ENCODE measurements at regions not wholly inside any gene's neighbourhood (a gene's known extent, or its start where the extent isn't known, plus 50 kb on each side); places are given as distances from the start of the nearest gene placed in this dataset.

DNA sequence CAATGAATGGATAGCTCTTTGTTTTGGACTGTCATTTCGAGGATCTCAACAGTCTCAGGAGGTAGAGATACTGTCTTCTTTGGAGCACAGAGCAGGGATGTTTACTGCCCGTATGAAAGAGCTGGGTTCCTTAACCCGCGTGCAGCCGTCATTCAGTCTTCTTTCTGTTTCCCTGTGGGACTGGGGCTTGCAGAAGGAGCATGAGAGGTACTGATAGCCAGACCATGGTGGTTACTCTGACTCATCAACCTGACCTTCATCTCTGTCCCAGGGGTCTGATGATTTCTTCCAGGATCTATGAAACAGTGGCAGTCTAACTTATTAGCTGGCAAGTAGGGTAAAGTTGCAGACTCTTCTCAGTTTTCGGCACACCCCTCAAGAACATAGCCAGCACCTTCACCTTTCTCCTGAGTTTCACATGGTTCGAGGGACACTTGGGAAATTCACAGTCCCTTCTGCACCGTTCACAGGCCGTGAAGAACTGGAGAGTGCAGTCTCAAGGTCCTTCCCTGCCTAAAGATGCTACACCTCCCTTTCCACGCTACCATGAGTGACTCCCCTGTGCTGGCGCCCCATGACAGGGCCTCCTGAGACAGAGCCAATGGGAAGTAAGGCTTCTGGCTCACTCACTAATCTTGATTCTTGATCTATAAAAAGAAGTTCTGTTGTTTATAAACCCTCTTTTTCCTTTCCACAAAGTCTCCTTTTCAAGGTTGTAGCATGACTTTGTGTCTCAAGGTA is 226.2 kb downstream of the MC4R start:
- DNase-seq (ENCODE audit: low read depth): no peak

DNA sequence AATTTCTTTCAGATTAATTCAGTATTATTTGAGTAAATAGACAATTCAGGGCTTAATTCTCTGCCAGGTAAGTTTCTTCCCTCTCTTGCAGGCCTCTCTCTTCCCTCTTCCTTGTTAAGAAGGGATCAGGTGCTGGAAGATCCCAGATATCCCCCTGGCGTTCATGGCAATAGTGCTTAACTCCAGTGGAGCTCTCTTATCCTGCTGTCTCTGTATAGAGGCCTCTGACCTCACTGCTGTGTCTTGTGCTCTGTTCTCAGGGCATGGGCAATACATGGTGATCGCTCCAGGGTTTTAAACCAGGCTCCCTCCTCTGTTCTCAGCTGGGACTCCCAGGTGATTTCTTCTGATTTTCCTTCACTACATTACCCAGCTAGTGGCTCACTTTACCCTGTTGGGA is 226.8 kb downstream of the MC4R start:
- DNase-seq (ENCODE audit: low read depth): no peak

DNA sequence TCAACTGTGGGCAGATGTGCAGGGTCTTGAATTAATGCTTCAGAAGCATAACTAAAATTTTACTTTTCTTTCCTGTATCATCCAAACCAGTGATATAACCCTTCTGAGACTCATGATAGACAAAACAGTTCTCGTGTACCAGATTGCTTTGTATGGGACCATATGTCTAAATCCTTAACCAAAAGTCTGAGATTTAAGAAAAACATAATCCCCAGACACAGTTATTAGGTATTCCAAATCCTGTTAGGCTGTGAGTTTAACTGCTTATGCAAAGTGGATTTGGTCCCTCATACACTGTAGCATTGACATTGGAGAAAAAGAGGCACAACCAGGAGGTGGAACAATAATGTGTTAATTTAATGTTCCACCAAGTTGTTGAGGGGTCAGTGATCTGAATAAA is 235.0 kb downstream of the PMAIP1 start:
- DNase-seq (ENCODE audit: low read depth): no peak

DNA sequence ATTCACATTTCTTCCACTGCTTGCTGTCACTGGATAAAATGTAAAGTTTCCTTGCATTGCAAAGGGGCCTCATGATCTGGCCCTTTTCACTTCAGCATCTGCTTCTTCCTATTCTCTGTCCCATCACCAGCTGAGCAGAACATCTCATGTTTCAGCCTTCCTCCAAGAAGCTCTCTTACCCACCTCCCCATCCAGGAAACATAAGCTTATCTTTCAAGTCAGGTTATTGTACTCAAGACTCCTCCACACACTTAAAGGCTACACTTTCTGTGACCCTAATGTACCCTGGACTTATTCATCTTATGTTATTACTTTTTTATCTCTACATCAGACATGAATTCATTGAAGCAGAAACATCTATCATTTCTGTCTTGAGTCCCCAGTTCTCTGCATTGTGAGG is 230.5 kb downstream of the PMAIP1 start:
- no peak for DNase-seq (ENCODE audit: low read depth)

DNA sequence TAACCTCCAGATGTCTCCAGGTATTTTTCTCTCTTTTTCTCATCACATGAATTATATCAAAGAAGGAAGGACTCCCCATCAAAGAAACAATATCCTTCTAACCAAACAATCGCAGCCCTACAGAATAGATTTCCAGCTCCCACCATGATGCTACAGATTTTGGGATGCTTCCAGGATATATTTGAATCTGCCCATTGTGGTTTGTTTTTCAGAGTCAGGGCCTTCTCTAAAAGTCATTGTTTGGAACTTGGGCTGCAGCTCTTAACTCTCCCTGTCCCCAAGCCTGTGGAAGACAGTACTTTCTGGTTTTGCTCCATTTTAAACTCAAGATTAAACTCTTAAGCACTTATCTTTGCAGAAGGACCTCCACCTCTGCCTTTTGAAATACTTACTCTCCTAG is 223.2 kb downstream of the PMAIP1 start:
- no peak for DNase-seq (ENCODE audit: low read depth)

DNA sequence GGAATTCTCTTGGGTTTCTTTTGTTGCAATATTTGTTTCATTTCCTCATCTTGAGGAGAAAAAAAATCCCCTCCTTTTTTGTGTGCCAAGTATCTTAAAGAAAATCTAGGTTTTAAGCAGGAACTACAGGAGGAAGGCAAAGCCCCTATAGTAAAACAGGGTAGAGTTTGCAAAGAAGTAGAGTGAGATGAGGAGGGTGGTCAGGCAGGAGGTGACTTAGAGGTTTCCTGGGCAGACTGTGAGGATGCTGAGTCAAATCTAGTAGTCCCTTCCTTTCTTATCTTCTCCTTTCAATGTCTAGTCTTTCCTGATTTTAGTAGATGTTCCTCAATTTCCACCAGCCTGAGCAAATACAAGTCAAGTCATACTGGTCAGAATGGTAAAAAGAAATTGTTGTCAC is 222.5 kb downstream of the PMAIP1 start:
- no peak for DNase-seq (ENCODE audit: low read depth)

DNA sequence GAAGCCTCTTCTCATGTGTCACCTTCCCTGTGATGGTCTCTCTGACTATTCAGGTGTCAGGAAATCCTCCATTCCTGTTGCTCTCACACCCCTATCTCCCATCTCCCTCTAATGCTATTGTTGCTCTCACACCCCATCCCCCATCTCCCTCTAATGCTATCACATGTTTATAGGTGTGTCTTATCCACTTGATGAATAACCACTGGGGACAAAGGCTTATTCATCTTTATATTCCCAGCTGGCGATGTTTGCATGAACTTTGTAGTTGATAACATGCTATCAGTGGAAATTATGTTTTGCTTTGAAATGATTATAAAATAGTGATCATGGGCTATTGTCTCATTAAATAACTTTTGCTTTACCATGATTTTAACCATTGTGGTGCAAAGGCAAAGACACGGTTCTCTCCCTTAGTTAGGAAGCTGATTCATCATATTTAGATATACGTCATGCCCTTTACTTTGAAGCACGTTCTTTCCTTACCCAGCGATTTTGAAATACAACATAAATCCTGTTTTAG is 220.5 kb downstream of the PMAIP1 start:
- no peak for DNase-seq (ENCODE audit: low read depth)

DNA sequence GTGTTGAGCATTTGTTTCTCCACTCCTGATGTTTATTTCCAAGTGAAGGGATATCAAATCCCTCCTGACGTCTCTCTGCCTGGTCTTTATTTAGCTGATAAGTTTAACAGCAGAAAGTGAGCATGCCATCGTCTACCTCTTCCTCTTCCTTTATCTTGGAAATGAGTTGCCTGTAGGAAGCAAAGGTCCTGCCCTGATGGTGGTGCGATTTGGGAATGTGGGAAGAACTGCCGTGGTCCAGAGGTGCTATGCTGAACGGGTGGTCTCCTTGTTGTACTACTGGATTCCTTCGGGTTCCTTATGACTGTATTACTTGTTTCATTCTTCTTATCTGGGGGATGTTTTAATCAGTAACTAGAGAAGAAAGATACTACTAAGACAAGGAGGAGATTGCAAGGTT is 217.5 kb downstream of the PMAIP1 start:
- DNase-seq (ENCODE audit: low read depth): no peak

DNA sequence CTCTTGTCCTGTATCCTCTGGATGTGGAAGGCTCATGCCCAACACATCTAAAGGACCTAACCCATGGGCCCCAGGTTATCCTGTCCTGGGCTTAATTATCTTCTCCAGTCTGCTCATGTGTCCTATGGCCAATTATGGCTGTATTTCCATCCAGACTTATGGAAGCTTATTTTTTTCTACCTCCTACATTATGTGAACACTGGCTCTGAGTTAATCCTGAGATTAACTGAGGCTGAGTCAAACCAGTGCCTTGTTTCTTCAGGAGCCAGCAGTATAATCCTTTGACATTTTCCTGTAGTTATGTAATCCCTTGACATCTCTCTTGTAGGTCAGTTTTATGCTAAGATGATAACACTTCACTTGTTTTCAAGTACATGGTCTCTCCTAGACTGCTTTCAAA is 213.6 kb downstream of the PMAIP1 start:
- DNase-seq (ENCODE audit: low read depth): no peak

DNA sequence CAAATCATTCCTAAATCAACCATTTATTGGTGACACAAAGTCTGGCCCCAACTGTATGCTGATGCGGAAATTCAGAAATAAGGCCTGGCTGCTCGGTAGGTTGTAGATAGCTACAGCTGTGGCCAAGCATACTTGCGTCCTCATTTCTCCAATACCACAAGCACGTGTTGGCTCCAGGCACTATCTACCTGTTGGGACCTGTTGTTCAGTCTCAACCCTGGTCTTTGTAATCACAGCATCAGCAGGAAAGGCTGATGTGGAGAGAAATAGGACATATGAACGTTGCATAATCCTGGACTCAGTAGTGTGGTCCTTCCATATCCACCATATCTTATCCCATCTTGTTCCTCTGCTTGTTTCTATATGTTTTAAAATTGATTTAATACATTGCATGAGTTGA is 212.6 kb downstream of the PMAIP1 start:
- DNase-seq (ENCODE audit: low read depth): no peak

DNA sequence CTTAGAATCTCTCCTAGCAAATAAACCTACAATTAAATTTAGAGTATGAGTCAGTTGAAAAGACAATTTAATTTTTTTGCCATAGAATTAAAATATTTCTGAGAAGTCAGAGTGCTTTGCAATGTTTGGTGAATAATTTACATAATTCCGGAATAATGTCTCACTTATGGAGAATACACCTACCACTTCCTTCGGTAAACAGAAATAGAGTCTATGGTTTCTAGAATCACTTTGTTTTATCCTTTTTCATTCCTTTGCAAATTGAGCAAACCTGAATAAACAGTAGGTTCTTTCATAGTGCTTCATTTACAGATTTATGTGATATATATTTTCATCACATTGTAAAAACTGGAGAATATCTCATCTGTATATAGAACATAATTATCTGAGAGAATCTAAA is 211.7 kb downstream of the PMAIP1 start:
- DNase-seq (ENCODE audit: low read depth): no peak

DNA sequence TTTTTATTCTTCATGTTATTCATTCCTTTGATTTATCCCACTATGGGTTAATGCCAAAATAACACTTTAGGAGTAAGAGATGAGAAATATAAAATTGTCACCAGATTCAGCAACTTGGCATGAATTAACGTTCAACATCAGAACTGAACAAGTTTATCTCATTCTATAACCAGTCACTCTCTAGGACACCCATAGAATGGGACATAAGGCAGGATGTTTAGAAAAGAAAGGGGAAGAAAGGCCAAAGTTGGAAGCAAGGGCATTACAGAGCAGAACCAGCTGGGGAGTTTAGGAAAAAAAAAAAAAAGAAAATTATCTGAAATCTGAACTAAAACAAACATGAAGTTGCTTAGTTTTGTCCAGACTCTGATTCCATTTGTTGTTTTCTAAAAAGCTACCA is 211.0 kb downstream of the PMAIP1 start:
- DNase-seq (ENCODE audit: low read depth): no peak

DNA sequence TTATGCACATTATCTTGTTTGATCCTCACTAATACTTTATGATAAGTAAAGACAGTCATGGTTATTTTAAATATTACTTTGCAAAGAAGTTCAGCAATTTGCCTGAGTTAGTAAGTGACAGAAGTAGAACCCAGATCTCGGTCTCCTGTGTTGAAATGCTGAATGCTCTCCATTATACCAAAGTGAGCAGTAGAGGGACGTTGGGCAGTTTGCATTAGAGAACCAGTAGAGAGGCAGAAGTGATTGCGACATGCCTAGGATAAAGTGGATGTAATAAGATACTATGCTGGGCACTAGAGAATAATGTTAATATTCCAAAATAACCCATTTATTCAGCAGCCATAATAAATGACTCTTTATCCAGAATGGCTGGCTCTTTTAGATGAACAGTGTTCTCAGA is 201.0 kb downstream of the PMAIP1 start:
- DNase-seq (ENCODE audit: low read depth): peak; percentile 28

DNA sequence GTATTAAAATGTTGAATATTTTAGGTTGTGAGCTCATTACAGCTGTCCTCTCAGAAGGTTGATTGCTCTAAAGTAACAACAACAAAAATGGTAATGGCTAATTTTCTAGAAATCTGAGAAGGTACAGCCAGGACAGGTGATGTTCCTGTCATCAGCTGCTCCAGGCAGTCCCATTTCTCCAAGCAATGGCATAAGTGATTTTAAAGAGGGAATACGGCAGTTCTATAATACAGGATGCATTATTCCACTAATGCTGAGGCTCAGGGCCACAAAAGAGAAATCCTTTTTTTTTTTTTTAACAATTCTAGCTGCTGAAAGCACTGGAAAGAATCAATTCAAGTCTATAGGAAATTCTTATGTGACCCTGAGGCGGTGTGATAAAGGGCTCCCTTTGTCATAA is 199.9 kb downstream of the PMAIP1 start:
- DNase-seq (ENCODE audit: low read depth): no peak

DNA sequence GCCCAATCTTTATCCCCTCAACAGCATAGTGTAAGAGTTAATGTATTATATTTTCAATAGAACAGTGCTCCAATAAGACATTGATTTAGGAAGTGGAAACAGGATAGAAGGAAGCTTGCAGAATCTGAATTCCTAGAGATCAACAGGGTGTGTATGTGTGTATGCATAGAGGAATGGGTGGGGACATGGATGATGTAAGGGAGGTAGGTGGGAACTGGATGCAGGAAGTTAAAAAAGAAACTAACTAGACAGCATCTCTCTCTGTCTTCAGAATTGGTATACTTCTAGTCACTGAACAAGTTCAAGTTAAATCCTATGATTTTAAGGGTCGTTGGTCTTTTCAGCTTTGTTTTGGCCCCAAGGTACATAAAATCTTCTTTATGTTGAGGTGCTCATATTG is 196.6 kb downstream of the PMAIP1 start:
- no peak for DNase-seq (ENCODE audit: low read depth)

DNA sequence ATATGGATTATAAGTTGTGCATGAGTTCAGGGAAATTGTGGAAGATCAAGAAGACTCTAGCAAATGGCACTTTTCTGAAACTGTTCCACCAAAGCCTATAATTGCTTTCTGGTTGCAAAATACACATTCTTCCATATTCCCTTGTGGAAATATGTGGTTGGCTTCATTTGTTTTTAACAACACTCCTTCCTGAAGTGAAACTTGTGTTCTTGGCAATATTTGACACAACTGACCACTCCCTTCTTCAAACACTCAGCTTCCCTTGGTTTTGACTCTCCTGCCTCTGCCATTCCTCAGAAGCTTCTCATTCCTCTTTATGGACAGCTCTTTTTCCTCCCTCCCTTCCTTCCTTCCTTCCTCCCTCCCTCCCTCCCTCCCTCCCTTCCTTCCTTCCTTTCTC is 192.3 kb downstream of the PMAIP1 start:
- DNase-seq (ENCODE audit: low read depth): no peak

DNA sequence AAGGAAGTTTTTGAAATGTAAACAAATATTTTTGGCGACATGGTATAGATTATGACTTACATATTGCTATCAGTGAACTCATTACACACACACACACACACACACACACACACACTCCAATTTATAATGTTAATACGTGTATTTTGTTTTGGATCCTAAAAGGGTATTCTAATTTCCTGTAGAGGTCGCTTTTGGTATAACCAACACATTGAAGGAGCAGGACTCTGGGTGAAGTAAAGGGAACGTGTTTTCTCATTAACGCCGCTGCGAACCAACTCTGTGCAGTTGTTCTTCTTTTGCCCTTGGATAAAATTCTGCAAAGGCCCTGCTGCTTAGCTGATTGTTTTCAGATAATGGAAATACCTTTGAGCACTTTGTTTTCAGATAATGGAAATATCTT is 190.4 kb downstream of the PMAIP1 start:
- no peak for DNase-seq (ENCODE audit: low read depth)

DNA sequence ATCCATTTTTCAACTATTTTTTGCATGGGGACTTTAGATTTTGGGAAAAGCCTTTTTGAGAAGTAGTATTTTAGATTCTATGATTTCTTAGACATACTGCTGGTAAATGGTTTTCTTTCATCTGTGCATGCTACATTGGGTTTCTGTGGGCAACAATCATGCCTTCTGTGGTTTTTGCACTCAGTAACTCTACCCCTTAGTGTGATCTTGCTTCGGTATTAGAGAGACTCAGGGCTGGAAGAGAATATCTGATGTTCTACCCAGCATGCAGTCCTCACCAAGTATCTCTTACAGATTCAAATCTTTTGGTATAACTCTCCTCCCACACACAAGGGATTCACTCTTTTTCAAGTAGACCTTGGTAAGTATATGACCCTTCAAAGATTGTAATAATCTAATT is 183.0 kb downstream of the PMAIP1 start:
- DNase-seq (ENCODE audit: low read depth): peak; percentile 74

DNA sequence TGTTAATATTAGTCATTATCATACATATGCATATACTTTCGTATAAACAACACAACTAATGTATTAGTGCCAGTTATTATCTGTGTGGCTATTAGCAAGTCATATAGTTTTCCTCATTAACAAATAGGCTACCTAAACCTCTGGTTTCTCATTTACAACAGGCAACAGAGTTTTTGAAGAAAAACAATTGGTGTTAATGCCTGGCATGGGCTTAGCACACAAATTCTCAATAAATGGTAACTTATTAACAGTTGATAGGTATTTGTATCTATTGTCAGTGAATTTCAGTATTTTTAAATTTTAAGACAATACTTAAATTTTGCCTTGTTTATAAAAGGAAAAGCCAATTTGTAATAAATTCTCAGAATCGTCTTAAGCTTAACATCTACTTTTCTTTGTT is 182.5 kb downstream of the PMAIP1 start:
- no peak for DNase-seq (ENCODE audit: low read depth)

DNA sequence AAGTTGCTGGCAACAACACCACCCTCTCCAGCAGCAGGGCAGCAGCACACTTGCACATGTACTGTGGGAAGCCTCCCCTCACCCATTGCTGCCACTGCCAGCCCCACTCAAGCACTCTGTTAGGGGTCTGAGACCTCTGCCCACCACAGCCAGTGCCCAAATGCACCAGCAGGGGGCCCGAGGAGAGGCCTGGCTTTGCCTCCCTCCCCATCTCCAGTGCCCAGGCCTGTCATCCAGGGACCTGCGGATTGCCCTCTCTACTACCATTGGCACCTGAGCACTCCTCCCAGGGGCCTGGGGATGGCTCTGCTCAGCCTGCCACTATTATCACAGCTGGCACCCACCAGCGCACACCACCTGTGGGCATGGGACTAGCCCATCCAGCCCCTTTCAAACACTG is 175.7 kb downstream of the PMAIP1 start:
- no peak for DNase-seq (ENCODE audit: low read depth)

DNA sequence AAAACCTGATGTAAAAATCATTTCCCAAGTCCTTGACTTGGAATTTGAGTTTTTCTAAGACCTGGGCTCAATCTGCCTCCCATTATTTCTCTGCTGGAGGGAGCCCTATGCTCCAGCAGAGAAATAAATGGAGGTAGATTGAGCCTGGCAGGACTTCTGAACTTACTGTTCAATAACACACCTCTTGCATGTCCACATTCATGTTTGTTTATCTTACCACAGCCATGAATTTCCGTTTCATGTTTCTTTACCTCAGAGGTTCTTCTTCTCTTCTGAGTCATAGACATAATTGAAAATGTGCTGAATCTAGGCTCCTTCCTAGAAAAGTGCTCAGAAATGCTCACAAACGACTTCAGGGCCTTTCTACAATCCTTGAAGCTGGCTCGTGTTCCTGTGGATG is 170.8 kb downstream of the PMAIP1 start:
- no peak for DNase-seq (ENCODE audit: low read depth)

DNA sequence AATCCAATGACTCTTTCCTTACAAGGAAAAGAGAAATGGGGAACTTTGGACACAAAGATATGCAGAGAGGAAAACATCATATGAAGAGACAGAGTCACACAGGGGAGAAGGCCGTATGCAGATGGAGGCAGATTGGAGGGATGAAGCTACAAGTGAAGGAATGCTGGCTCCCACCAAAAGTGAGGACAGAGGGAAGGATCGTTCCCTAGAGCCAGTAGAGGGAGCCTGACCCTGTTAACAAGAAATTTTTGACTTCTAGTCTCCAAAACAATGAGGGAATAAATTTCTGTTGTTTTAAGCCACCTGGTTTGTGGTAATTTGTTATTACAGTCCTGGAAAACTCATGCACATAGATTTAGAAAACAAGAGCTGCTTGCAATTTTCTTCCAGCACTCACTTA is 169.3 kb downstream of the PMAIP1 start:
- DNase-seq (ENCODE audit: low read depth): no peak

DNA sequence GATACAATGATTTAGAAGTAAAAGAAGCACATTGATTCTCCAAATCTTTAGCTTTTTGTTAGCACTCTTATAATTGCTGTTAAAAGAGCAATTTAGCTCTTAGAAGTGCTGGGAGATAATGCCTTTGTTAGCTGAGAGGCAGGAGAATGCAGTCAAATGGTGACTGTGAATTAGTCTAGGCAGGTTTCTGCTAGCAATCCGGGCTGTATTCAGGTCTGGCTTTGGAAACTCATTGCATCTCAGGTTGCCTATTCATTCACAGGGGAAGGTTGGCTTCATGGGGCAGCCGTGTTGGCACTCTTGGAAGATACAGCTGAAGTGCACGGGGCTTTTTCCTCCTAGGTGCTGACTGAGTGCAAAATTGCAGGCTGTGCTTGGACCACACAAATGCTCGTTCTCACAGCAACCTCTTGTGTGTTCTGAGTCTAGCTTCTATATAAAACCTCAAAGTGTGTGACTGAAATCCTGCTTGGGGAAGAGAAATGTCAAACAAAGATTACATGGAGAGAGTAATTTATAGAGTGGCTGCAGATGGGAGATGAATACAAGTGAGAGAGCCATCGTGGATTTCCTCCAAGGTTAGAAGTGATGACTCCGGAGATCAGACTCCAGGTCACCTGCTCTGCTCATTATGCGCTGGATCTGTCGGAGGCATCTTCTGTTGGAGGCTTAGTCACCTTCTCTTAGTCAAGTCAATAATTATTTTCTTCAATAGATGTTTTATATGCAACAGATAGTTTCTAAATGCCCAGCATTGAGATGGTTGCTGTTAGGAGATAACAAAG is 167.8 kb downstream of the PMAIP1 start:
- DNase-seq (ENCODE audit: low read depth): no peak

All from myocyte (in vitro differentiated cells).